Activated T-cell treated with anti-CD3 and anti-CD28 coated beads for 1 hour (primary cell): ENCODE measurements at regions not wholly inside any gene's neighbourhood (a gene's known extent, or its start where the extent isn't known, plus 50 kb on each side); places are given as distances from the start of the nearest gene placed in this dataset.

Experiments used
- DNase-seq: peaks from one replicate; pipeline ENCODE4 v3.0.0-alpha.2; 2020; ENCODE audit warnings: low read depth

DNA sequence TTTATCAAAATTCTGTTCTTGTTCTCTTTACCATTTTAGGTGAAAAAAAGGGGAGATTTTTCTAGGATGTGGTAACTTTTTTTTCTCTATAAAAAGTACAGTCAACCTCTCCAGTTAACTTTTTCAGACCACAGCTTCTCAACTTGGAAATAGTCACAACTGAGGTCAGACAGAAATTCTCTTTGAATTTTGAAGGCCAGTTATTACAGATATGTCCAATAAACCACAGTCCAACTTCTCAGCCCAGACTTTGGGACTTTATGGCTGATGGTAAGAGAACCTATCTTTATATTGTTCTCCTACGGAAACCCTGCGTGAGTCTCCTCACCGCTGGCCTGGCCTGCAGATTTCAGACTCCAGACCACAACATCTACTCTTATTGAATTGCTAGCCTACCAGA lies 176.7 kb downstream of the DACT1 start:
- no peak for DNase-seq

DNA sequence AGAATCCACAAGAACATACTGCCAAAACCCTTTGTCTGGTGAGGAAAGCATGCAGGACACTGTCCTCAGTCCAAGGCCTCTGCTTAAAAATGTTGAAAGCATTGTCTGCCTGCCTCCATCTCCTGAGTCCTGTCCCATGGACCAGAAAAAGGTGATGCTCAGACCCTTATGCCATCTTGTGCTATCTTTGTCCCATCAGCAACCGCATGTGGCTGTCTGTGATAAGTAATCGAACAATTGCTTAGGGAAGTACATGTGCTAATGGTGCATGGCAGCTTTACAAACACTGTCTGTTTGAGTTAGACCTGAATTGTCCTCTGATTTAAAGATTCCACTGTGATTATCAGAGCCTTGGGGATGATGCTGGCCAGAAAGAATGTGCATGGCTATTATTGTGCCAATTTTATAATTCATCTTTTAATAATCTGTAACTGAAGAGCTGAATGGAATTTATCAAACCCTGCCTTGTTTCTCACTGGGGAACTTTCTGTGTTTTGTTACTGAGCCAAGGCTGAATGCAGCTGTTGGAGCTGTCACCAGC lies 177.5 kb downstream of the DACT1 start:
- no peak for DNase-seq

DNA sequence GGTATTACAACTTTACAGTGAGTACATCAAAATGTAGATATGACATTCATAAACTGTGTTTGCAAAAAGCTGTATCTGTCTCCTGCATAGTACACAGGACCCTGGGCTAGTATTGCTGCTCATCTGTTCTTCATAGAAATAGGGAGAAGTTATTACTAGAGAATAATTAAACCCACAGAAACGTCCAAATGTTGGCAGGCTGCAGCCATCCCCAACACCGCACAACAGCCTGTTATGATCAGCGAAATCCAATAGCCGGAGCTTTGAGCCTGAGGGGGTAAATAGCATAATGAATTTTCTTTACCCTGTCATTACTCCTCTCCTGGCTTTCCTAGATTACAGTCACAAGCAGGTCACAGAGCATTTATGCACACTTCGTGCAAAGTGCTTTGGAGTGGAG lies 178.0 kb downstream of the DACT1 start:
- no peak for DNase-seq

DNA sequence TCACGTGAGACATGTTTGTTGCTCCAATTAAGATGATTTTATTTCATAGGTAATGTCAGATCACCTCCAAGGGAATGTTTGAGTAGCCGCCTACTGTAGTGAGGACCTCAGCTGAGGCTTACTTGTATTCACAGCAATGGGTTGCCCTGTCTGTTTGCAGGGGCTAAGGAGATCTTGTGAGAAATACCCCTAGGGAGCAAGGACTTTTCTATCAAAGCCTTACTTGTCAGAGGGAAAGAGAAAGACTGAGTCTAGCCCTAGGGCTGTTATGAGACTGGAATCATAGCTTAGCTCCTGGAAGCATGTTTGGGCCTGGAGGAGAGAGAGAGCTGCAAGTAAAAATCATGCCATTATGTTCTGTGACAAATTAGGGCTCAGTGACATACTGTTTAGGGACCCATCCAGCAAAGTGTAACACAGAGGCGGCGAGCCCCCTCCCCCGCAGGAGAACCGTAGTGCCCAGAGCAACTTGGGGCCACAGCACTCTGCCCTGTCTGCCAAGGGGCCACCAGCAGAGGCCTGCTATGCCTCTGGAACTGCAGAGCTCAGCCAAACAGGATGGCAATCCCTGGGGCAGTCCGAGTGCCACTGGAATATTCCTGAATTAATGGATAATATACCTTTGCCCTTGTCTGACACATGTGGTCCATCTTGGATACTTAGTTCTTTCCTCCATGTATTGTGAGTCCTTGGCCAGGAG lies 178.8 kb downstream of the DACT1 start:
- DNase-seq, result no peak

DNA sequence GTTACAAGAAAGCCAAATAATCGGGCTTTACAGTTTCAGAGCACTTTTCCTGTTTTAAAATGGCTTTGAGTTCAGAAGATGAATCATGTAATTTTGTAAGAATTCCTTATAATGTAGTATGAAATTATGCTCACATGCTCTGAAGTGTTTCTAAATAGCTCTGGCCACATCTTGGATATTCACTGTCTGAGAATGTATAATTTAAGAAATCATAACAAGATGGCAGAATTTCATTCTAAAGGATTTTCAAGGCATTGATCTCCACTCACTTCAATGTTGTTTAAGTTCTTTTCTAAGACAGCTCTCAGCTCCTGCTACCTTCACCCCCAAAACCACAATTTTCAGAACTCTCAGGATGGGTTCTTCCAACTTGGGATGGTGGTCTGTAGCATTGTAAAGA lies 180.1 kb downstream of the DACT1 start:
- no peak for DNase-seq

DNA sequence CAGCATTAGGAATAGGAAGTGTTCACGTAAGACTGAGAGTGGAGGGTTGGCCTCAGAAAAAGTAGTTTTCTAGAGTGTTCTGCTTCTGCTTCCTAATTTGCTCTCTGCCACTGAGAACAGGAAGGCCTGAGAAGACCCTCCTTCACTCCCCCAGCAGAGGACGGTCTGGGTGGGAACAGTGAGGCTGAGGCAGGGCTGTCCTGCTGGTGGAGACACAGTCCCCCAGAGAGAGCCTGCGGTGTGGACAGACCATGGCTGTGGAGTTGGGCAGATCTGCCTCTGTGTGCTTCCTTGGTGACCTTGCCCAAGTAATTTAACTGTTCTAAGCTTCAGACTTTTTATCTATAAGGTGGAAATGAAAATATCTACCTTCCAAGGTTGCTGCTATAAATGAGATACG lies 182.3 kb downstream of the DACT1 start:
- DNase-seq, result no peak

DNA sequence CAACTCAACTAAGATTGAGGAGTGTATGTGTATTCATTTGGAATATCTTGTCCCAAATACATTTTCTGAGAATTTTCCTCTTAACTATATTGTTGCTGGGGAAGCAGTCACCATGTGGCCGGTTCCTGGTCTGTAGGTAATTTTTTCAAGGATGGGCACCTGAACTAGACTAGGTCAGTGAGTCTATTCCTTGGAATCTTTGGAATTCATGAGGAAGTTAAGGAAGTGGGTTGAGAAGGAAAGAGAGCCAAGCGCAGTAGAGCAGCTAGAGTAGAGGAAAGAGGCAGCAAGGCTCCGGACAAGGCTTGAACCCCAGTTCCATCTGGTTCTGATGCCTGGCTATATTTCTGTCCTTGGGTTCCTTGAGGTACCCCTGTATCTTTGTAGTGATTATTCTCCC lies 183.7 kb downstream of the DACT1 start:
- DNase-seq, result no peak

DNA sequence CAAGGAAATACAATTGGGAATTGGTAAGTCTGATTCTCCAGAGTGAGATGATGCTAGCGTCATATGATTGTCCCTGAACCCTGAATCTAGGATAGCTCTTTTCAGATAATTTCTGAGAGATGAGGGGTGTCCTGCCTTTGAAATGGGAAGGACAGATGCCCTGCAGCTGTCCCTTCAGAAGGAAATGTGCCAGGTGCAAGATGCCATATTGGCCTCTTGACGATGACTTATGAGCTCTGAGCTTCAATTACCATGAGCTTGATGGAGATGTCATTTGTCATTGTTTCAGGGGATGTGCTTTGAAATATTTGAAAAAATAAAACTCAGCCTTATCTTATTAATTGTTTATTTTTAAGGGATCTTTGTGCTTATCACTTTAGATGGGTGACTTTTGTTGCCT lies 185.1 kb downstream of the DACT1 start:
- DNase-seq, result no peak

DNA sequence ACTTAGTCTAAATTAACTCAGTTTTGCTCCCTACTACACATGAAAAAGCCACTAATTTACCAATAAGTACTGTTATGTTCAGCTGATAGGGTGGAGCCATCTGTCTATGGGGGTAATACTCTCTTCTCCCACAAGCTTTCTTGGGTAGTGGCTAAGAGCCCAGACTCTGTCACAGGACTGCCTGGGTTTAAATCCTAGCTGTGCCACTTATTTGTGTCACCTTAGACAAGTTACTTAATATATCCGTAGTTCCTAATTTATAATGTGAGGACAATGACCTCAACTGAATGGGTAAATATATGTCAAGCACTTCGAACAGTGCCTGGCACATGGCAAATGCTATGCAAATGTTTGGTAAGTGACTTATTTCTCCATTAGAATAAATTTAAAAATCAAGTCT lies 185.6 kb downstream of the DACT1 start:
- no peak for DNase-seq

DNA sequence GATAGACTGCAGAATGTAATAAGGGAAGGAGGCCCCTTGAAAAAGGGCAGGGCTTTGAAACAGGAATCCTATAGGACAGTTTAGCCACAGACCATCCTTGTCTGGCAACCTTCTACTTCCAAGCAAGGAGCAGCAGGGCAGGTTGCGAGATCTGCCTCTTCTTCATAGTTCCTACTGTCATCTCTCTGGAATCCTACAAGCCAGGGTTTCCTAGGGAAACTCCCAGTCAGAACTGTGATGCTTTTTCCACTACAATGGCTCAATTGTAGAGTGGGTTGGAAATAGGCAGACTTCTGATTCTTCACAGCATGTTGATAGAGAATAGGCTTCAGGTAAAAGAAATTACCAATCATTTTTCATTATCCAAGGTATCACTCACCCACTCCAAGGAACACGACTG lies 186.3 kb downstream of the DACT1 start:
- no peak for DNase-seq

DNA sequence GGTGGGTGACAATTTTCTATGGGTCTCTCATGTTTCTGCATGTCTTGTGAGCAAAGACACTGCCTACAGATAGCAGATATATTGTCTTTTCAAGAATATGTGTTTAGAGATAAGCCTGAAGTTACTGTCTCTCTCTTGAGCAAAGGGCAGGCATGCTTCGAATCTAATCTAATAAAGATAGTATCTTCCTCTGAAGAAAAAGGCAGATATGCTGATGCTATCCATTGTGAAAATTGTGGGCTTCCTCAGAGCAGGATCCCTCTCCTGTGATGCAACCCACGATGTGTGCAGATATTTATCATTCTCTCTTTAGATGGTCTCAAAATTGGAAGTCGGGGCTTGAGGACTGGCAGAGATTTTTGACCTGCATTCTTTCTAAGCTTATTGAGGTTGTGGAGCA lies 187.0 kb downstream of the DACT1 start:
- DNase-seq, result no peak

DNA sequence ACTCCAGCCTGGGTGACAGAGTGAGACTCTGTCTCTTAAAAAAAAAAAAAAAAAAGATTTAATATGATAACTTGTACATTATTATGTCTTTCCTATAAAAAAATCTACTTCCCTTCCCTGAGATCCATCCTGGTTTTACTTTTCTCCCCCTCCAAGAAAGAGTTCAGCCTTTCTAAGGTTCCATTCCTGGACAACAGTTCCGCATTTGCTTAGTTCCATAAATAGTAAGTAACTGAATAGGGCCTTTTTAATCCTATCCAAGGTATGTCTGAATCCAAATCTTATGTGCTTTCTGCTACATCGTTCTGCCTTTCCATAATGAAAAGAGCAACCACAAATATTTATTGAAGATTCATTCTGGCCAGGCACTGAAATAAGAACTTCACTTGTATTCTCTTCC lies 187.8 kb downstream of the DACT1 start:
- no peak for DNase-seq

DNA sequence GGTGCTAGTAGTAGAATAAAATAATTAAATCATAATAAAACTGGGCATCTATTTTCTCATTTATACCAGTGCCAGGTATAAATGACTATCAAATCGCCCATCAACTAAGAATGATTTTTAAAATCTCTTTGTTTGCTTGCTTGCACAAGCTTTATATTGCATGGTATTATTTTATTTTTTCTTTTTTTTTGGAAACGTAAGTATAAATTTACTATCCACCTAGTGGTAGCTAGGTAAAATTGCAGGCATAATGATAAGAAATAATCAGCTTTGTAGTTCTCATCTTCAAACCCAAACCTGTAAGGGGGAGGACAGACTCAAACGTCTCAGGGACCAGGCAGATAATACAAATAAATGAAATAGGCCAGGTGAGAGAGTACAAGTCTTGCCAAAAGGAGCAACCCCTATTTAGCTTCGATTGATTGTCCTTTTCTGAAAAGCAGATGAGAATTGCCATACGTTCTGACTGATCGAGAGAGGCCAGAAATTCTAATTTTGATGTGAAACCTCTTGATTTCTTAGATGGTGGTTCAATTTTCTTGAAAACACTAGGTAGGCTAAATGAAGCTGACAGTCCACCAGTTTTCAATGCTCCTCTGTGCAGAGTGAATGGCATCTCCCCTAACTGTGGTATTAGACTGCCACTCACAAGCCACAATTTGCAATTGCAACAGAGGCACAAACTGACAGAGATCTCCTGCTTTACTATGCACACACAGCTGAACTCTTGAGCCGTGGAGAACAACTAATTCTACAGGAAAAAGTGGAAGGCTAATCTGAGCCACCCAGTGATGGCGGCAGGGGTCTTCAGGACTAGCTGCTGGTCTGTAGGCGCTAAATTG lies 189.3 kb downstream of the DACT1 start:
- no peak for DNase-seq

DNA sequence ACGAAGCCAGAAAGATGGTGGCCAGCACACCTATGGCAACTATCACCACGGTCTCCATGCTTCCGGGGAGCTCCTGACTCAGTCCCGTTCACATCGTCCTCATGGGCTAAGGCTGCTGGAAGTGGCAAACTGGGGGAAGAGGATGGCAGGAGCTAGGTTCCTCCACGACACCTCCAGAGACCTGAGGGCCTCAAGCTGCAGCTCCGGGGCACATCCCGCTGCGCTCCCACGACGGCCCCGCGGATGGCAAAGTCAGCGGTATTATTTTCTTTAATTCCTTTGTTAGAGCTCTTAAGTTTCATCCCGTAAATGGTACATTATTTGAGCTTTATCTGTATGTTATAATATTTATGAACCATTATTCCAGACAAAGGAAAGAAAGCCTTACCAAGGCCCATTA lies 190.5 kb downstream of the DACT1 start:
- DNase-seq, result no peak

DNA sequence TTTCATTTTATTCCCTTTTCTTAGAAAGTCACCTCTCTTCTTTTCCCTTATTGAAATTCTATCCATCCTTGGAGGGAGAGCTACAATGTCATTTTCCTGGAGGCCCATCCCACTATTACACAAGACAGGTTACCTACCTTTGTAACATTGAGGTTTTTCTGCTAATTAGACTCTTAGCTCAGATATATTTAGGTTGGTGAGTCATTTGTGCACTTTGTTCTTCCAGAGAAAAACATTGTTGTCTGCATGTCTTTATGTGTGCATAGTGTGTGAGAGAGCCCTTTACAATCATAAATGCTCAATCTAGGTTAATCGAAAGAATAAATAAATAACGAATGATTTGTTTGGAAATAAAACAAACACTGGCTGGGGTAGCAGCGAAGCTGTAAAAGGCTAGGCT lies 191.8 kb downstream of the DACT1 start:
- no peak for DNase-seq

DNA sequence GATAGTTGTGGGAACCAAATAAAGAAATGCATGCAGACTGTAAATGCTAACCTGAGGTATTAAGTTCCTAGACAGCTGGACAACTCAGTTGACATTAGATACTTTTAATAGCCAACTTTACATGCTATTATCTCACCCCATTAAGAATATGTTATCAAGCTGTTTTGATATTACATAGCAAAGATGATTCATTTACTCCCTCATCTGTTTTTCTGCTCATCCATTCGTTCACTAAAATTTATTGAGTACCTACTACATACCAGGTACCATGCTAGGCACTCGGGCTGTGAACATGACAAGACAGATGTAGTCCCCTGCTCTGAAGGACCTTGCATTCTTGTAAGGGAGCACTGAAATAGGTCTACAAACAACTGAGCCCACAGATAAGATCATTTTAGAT lies 192.4 kb downstream of the DACT1 start:
- no peak for DNase-seq

DNA sequence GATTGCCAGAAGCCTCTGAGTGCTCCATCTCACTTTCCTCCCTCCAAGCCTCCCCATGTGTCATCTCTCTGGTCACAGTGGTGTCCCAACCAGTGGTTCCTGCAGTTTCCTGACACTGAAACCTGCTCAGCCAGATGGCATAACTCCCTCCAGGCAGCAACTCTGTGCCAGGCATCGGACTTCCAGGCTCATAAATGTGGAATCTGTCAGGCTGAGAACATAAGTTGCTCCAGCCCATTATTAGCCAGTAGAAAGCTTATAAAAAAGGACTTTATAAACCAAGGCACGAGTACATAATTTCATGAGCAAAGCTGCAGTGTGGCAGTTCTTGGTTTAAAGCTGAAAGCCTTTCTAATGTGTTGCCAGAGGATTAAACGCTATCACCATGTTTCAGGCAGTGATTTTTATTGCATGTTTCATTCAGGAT lies 194.3 kb downstream of the DACT1 start:
- no peak for DNase-seq

DNA sequence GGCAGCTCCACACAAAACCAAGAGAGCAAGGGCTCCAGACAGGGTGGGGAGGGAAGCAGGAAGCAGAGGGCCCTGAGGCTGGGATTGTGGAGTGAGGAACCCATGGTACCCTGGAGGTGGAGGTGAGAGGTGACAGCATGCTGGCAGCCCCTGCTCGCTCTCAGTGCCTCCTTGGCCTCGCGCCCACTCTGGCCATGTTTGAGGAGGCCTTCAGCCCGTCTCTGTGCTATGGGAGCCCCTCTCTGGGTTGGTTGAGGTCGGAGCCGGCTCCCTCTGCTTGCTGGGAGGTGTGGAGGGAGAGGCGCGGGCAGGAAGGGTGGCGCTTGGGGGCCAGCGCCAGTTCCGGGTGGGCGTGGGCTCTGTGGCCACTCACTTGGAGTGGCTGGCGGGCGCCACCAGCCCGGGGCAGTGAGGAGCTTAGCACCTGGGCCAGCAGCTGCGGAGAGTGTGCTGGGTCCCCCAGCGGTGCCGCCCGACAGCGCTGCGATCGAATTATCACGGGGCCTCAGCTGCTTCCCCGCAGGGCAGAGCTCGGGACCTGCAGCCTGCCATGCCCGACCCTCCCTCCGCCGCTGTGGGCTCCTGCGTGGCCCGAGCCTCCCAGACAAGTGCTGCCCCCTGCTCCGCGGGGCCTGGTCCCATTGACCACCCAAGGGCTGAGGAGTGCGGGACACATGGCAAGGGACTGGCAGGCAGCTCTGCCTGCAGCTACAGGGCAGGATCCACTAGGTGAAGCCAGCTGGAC lies 196.0 kb downstream of the DACT1 start:
- DNase-seq, result no peak

DNA sequence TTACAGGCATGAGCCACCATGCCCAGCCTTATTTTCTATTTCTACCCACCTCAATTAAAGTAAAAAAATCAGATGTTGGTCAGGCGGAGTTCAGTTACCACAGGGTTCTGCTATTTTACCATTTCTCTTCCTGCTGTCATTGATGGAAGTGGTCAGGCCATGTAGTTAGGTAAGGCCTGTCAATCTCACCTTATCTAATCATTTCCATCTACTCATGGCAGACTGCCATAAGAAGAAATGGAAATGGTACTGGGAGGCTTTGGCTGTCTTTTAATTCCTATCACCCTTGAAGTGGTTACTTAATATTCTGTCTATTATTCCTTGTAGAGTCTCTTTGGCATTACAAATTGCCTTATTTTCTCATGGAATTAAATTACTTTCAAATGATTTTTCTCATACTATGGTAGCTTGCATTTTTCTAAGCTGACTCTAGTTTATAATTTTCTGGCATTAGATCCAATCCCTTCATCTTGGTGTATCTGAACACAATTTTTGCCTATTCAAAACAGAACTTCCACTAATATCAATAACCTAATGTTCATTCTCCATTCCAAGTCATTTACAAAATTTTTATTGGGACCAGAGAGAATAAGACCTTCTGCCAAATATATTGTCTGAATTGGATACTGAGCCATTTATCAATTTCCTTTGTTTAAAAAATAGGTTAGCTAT lies 198.7 kb downstream of the DACT1 start:
- no peak for DNase-seq

DNA sequence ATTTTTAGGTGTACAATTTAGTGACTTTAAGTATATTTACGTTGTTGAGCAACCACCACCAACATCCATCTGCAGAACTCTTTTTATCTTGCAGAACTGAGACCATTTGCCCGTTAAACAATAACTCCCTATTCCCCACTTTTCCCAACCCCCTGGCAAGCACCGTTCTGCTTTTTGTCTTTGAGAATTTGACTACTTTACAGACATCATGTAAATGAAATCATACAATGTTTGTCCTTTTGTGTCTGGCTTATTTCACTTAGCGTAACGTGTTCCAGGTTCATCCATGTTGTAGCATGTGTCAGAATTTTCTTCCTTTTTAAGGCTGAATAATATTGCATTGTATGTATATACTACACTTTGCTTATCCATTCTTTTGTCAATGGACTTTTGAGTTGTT lies 201.5 kb downstream of the DACT1 start:
- DNase-seq, result no peak

DNA sequence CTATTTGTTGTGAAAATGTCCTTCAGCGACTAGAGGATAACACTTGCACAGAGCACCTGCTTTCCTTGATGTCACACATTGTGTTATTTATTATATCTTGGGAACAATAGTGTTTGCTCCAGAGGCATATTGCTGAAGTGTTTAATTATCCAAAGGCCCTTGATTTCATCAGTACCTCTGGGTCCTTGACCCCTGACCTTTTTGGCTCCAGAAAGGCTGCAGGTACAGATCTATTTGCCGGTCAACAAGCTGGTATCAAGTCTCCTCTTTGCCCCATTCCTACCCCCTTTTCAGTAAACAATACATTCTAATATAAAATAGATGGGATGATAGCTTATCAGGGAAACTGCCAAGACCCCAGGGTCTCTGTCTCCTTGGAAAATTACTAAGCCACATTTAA lies 206.8 kb downstream of the DACT1 start:
- DNase-seq, result no peak
